Activated CD4-positive, alpha-beta T cell treated with anti-CD3 and anti-CD28 coated beads, Interleukin-2, amount 10 ng/mL, durations not matched to agents 7 days and 5 days (primary cell): ENCODE measurements at regions not wholly inside any gene's neighbourhood (a gene's known extent, or its start where the extent isn't known, plus 50 kb on each side); places are given as distances from the start of the nearest gene placed in this dataset.

Experiments
- CTCF ChIA-PET: fragments of 350-600 bp; sonication (Branson Sonifier 250); formaldehyde crosslinking; loops from one replicate; lab custom pipeline; 2021; ENCODE audit warnings: antibody characterized with exemption; lab: Charles Lee
- POLR2A ChIA-PET: fragments of 350-600 bp; sonication (Branson Sonifier 250); formaldehyde crosslinking; loops from one replicate; lab custom pipeline; 2021; ENCODE audit warnings: antibody characterized with exemption; lab: Charles Lee
- DNase-seq: peaks from one replicate; pipeline ENCODE4 v3.0.0-alpha.2; 2020
- H3K27ac Mint-ChIP-seq: one replicate; pipeline ENCODE4 v1.8.0; 2021; ENCODE audit warnings: mild to moderate bottlenecking, moderate library complexity, mixed read lengths
- H3K27me3 Mint-ChIP-seq: one replicate; pipeline ENCODE4 v1.8.0; 2021; ENCODE audit warnings: mixed read lengths
- H3K36me3 Mint-ChIP-seq: one replicate; pipeline ENCODE4 v1.8.0; 2021; ENCODE audit warnings: low read depth, mixed read lengths
- H3K4me1 Mint-ChIP-seq: one replicate; pipeline ENCODE4 v1.8.0; 2021; ENCODE audit warnings: mixed read lengths
- H3K4me3 Mint-ChIP-seq: one replicate; pipeline ENCODE4 v1.8.0; 2021; ENCODE audit warnings: mild to moderate bottlenecking, moderate library complexity, mixed read lengths
- H3K9me3 Mint-ChIP-seq: one replicate; pipeline ENCODE4 v1.8.0; 2021; ENCODE audit warnings: mixed read lengths

DNA sequence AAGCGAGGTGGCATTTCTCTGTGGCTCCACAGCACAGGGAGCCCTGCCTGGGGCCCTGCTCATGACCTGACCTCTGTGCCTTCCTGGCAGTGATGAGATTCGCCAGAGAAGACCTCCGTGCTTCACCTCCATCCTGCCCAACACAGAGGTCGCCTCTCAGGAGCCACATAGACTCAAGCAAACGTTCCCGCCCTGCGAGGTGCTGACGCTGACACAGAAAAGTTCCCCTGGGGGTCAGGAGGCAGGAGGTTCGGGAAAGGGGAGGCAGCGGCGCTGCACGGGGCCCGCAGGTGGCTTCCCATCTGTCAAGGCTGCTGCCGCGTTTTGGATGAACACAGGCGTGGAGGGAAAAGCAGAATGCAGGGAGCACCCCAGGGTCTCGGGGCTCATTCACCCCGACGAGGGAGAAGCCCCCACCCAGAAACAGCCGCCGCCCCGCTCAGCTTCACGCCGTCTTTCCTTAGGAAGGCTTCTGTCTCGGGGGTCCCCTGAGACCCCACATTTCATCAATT lies 579.6 kb upstream of the SALL3 start:
- DNase-seq = no peak
- CTCF ChIA-PET = no interaction called here
- Mint-ChIP-seq H3K4me3 (no peak overlapping the region), H3K27ac (no peak overlapping the region), H3K4me1 (no peaks in the 10 kb centered on the region), H3K27me3 (no peaks in the 10 kb centered on the region), H3K36me3 (no peaks in the 10 kb centered on the region), H3K9me3 (no peaks in the 10 kb centered on the region)
- POLR2A ChIA-PET = no interaction called here

DNA sequence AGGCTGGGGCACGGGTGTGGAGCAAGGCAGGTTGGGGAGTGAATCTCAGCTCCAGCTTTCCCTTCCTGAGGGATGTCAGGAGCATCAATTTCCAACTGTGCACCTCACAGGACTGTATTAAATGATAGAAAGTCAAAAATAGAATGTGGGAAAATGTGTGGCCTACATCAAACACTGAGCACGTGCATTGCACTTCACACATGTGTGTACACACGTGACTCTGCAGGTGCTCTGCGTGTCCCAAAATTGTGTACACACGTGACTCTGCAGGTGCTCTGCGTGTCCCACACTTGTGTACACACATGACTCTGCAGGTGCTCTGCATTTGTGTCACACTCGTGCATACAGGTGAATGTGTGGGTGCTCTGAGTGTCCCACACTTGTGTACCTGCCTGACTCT lies 577.2 kb upstream of the SALL3 start:
- Mint-ChIP-seq H3K36me3 (no peaks in the 10 kb centered on the region), H3K4me3 (no peak overlapping the region), H3K9me3 (no peaks in the 10 kb centered on the region), H3K4me1 (peaks cover 9% of the 10 kb centered on the region), H3K27me3 (peaks cover 4% of the 10 kb centered on the region), H3K27ac (no peak overlapping the region)
- CTCF ChIA-PET = no interaction called here
- no peak for DNase-seq
- POLR2A ChIA-PET = no interaction called here

GRCh38 chr18:78402966-78403365 lies 576.7 kb upstream of the SALL3 start:
- Mint-ChIP-seq H3K9me3 (no peaks in the 10 kb centered on the region), H3K36me3 (no peaks in the 10 kb centered on the region), H3K27ac (no peak overlapping the region), H3K27me3 (peaks cover 5% of the 10 kb centered on the region), H3K4me3 (no peak overlapping the region), H3K4me1 (peaks cover 12% of the 10 kb centered on the region)
- CTCF ChIA-PET = no interaction called here
- no peak for DNase-seq
- POLR2A ChIA-PET = no interaction called here

DNA sequence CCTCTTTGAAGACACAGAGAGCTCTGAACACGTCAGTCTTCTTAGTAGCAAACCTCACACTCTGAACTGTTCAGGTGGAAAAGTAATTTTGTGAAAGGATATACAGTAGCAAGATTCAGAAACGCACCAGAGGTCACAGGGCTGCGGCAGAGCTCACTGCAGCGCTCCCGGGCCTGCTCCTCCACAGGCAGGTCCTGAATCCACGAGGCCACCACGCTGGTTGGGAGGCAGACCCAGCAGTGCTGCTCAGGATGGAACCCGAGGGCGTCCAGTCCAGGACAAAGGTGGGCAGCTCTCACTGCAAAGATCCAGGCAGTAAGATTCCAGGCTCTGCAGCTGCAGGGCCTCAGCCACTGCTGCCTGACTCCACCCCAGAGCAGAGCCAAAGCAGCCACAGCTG lies 576.2 kb upstream of the SALL3 start:
- CTCF ChIA-PET = no interaction called here
- POLR2A ChIA-PET = no interaction called here
- Mint-ChIP-seq H3K27me3 (peaks cover 8% of the 10 kb centered on the region), H3K36me3 (no peaks in the 10 kb centered on the region), H3K9me3 (no peaks in the 10 kb centered on the region), H3K27ac (no peak overlapping the region), H3K4me3 (no peak overlapping the region), H3K4me1 (peaks cover 13% of the 10 kb centered on the region)
- DNase-seq = no peak

- Mint-ChIP-seq H3K9me3 (no peaks in the 10 kb centered on the region), H3K4me1 (peaks cover 13% of the 10 kb centered on the region), H3K27me3 (peaks cover 8% of the 10 kb centered on the region), H3K27ac (no peak overlapping the region), H3K36me3 (no peaks in the 10 kb centered on the region), H3K4me3 (no peak overlapping the region)
- ChIA-PET CTCF (no interaction called here), POLR2A (no interaction called here)
- DNase-seq = no peak
Observed at GRCh38 chr18:78405763-78406162, 573.9 kb upstream of the SALL3 start.

GRCh38 chr18:78406743-78407465 lies 572.7 kb upstream of the SALL3 start:
- peaks cover 13% of the 10 kb centered on the region for H3K4me1 Mint-ChIP-seq
- no peak overlapping the region for H3K27ac Mint-ChIP-seq
- H3K27me3 Mint-ChIP-seq = peaks cover 8% of the 10 kb centered on the region
- no peak overlapping the region for H3K4me3 Mint-ChIP-seq
- peak; percentile 15 for DNase-seq
- no peaks in the 10 kb centered on the region for H3K9me3 Mint-ChIP-seq
- POLR2A ChIA-PET = interaction anchor here (0.7 kb wide), 1 partner anchor 1723 kb away, joined by 3 read pairs; no protein-coding TSS in a partner anchor
- CTCF ChIA-PET = no interaction called here
- no peaks in the 10 kb centered on the region for H3K36me3 Mint-ChIP-seq

- ChIA-PET CTCF (no interaction called here), POLR2A (no interaction called here)
- no peak for DNase-seq
- no peaks in the 10 kb centered on the region for H3K9me3 Mint-ChIP-seq
- peaks cover 13% of the 10 kb centered on the region for H3K4me1 Mint-ChIP-seq
- H3K4me3 Mint-ChIP-seq = no peak overlapping the region
- H3K36me3 Mint-ChIP-seq = no peaks in the 10 kb centered on the region
- peaks cover 8% of the 10 kb centered on the region for H3K27me3 Mint-ChIP-seq
- no peak overlapping the region for H3K27ac Mint-ChIP-seq
Observed at GRCh38 chr18:78407466-78407844, 572.2 kb upstream of the SALL3 start.

DNA sequence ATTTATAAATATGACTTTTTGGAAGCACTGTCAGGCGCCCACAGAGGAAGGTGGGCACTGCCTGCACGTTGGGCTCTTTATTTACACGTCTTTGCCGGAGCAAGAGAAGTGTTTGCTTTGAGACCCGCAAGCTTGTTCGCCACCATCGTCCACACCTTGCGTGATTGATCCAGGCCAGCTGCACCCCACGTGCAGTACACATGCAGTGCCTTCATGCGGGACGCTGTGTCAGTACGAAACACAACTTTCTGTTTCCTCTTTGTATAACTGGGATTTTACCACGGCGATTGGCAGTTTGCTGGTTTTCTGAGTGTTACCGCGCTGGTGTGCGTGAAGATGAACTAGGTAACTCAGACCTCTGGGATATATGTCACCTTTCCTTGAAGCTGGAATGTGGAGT lies 571.0 kb upstream of the SALL3 start:
- no peak for DNase-seq
- CTCF ChIA-PET = no interaction called here
- POLR2A ChIA-PET = no interaction called here
- no peak overlapping the region for H3K4me3 Mint-ChIP-seq
- H3K4me1 Mint-ChIP-seq = peaks cover 13% of the 10 kb centered on the region
- H3K9me3 Mint-ChIP-seq = no peaks in the 10 kb centered on the region
- no peaks in the 10 kb centered on the region for H3K36me3 Mint-ChIP-seq
- H3K27me3 Mint-ChIP-seq = peaks cover 8% of the 10 kb centered on the region
- no peak overlapping the region for H3K27ac Mint-ChIP-seq

DNA sequence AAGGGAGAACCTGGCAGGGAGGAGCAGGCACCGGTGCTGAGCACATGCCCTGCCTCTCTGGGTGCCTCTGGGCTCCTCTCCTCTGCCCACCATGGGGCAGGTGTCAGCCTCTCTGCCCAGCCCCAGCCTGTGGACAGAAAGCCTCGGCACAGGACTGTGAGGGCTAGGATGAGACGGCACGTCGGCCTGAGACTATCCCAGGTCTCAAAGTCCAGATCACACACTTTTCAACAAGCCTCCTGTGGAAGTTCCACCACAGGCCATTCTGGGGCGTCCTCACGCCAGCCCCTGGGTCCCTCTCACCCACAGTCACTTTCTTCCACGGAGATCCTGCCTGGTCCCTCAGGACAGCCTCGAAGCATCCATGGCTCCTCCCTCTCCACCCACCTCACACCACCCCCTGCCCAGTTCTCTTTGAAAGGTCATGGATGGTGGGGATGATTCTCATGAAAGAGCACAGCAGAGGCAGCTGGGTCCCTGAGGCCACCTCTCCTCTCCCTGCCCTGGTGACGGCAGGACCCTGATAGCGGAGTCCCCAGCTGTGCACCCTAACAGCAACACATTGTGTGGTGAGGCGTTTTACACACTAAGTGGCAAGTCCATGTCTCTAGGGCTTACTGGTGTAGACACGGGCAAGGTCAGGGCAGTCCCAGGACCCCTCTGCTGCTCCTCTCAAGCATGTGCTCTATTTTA lies 569.4 kb upstream of the SALL3 start:
- Mint-ChIP-seq H3K27me3 (peaks cover 8% of the 10 kb centered on the region), H3K9me3 (no peaks in the 10 kb centered on the region), H3K4me3 (no peak overlapping the region), H3K4me1 (peaks cover 13% of the 10 kb centered on the region), H3K27ac (no peak overlapping the region), H3K36me3 (no peaks in the 10 kb centered on the region)
- no peak for DNase-seq
- POLR2A ChIA-PET = no interaction called here
- CTCF ChIA-PET = no interaction called here

- H3K4me1 Mint-ChIP-seq = peaks cover 13% of the 10 kb centered on the region
- H3K4me3 Mint-ChIP-seq = no peak overlapping the region
- ChIA-PET CTCF (no interaction called here), POLR2A (no interaction called here)
- H3K27ac Mint-ChIP-seq = no peak overlapping the region
- H3K9me3 Mint-ChIP-seq = no peaks in the 10 kb centered on the region
- DNase-seq = no peak
- H3K36me3 Mint-ChIP-seq = no peaks in the 10 kb centered on the region
- H3K27me3 Mint-ChIP-seq = peaks cover 8% of the 10 kb centered on the region
Observed at GRCh38 chr18:78411539-78411938, 568.1 kb upstream of the SALL3 start.

GRCh38 chr18:78414302-78414701 lies 565.3 kb upstream of the SALL3 start:
- H3K4me3 Mint-ChIP-seq = no peak overlapping the region
- CTCF ChIA-PET = no interaction called here
- no peaks in the 10 kb centered on the region for H3K36me3 Mint-ChIP-seq
- no peaks in the 10 kb centered on the region for H3K9me3 Mint-ChIP-seq
- no peak for DNase-seq
- POLR2A ChIA-PET = no interaction called here
- H3K4me1 Mint-ChIP-seq = no peaks in the 10 kb centered on the region
- no peak overlapping the region for H3K27ac Mint-ChIP-seq
- no peaks in the 10 kb centered on the region for H3K27me3 Mint-ChIP-seq

- Mint-ChIP-seq H3K27ac (no peak overlapping the region), H3K4me3 (no peak overlapping the region), H3K36me3 (no peaks in the 10 kb centered on the region), H3K9me3 (no peaks in the 10 kb centered on the region), H3K4me1 (no peaks in the 10 kb centered on the region), H3K27me3 (no peaks in the 10 kb centered on the region)
- no peak for DNase-seq
- ChIA-PET POLR2A (no interaction called here), CTCF (no interaction called here)
Observed at GRCh38 chr18:78416853-78417252, 562.8 kb upstream of the SALL3 start.

DNA sequence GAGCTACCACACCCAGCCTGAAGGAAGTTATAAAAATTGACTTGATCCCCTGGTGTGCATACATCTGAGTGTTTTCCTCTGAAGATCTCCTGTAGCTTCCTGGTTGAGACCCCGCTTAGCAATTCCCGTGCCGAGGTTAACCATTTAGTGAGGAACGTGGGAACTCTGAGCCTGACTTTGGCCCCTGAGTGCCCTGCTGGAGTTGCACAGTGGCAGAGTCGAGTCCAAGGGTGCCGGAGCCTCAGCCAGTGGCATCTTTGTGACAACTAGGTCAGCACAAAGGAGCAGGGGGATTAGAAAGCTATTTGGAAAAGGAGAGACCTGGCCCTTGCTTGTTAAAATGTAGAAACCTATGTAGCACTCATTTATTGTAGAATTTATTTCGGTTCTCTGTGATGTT lies 561.2 kb upstream of the SALL3 start:
- Mint-ChIP-seq H3K36me3 (no peaks in the 10 kb centered on the region), H3K27me3 (no peaks in the 10 kb centered on the region), H3K4me3 (no peak overlapping the region), H3K4me1 (no peaks in the 10 kb centered on the region), H3K9me3 (no peaks in the 10 kb centered on the region), H3K27ac (no peak overlapping the region)
- POLR2A ChIA-PET = no interaction called here
- no peak for DNase-seq
- CTCF ChIA-PET = interaction anchor here (0.6 to 0.7 kb wide), 2 partner anchors 177 to 294 kb away, joined by 3 to 4 read pairs; no protein-coding TSS in a partner anchor
